ENCODE measurements at regions not wholly inside any gene's neighbourhood (a gene's known extent, or its start where the extent isn't known, plus 50 kb on each side); places are given as distances from the start of the nearest gene placed in this dataset.
"Not testable (repeated sequence)": the region's sequence is repeated elsewhere in the genome, so short reads cannot be mapped to it uniquely, and the experiment has no call there.

DNA sequence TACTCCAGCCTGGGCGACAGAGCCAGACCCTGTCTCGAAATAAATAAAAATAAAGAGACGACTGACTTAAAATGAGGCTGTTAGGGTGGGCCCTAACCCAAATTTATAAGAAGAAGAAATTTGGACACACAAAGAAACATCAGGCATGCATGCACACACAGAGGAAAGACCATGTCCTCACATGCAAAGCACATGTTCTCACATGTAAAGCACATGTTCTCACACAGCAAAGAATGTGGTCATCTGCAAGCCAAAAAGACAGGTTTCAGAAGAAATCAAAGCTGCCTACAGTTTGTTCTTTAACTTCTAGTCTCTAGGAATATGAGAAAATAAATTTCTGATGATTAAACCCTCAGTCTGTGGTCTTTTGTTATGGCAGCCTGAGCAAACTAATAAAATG is 132.3 kb upstream of the CRIM1 start:
- no peak for DNase-seq

DNA sequence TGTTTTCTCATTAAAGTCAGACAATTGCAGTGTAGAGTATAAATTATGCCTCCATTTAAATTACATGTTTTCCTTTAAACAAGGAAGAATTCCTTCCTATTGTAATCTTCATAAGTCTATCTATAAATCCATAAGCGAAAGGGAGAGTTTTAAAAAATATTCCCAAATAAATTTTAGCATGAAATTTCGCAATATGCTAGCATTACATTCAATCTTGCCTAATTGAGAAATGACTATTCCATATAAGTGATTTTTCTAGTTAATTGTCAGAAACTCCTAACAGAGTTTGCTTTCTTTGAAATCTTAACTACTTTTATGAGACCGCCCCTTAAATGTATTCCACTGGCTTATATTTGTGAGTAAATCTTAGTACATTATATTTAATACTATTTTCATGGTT is 133.1 kb upstream of the CRIM1 start:
- no peak for DNase-seq

DNA sequence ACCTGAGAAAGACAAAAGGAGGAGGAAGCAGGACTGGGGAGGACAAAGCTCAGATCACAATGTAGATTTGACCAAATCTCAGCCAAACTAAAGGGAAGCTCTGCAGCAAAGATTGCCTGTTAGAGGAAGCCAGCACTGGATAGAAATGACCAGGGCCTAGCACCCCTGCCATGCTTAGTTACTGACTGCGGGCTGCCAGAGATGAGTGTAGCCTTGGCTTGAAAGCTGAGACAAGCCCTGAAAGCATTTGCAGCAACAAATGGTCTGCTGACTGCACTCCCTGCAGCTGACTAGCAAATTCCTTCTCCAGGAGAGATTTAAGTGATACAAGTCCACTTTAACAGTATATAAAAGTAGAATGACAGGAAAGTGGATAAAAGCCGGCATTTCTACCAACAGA is 140.9 kb upstream of the CRIM1 start:
- DNase-seq = no peak

DNA sequence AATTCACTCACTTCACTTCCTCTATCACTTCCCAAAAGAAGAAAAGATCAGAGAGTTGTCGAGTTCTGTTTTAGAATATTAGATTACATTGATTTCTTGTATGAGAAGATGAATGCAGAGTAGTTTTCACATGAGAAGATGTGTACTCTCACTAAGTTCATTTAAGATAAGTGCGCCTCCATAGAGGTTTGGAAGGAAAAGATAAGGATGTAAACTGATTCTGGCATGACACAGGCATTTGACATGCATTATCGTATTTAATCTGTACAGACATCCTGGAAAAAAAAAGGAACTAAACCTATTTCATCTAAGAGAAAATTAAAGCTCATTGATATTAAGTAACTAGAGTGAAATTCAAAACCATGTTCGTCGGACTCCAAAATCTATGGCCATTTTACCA is 152.2 kb upstream of the CRIM1 start:
- no peak for DNase-seq

DNA sequence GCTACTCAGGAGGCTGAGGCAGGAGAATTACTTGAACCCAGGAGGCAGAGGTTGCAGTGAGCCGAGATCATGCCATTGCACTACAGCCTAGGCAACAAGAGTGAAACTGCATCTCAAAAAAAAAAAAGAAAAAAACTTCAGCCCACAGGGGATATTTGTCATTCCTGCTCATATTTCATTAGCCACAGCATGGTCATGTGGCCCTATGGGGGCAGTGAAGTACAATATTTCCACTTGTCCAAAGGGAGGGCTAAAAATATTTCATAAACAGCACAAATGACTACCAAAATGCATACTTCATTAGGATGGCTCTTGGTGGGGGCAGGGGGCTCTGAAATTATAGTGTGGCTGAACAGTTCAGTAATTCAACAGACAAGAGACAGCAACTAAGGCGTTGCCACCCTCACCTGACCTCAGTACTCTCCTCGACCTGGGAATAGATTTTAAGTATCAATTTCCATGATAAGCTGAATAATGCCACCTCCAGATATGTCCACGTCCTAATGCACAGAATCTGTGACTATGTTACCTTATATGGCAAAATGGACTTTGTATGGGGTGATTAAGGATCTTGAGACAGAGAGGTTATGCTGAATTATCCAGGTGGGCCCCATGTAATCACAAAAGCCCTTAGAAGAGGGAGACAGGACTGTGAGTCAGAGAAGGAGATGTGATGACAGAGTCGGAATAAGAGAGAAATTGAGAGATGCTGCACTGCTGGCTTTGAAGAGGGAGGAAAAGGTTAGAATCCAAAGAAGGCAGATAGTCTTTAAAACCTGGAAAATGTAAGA is 158.2 kb upstream of the CRIM1 start:
- no peak for DNase-seq

DNA sequence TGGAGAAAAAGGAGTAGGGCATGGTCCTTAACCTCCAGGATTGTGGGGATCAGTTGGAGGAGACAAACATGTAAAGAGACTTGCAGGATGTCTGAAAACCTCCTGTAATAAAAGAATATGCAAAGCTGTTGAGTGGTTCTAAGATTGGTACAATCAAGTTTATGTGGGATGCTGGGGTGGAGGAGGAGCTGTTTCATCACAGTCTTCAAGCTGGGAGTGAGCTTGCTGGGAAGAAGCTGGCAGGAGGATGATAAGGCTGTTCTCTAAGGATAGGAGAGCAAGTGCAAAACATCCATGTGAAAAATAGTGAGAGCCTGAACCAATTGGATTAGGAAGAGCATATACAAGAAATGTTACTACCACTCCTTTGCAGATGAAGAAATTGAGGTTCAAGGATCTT is 161.9 kb upstream of the CRIM1 start:
- DNase-seq = no peak

DNA sequence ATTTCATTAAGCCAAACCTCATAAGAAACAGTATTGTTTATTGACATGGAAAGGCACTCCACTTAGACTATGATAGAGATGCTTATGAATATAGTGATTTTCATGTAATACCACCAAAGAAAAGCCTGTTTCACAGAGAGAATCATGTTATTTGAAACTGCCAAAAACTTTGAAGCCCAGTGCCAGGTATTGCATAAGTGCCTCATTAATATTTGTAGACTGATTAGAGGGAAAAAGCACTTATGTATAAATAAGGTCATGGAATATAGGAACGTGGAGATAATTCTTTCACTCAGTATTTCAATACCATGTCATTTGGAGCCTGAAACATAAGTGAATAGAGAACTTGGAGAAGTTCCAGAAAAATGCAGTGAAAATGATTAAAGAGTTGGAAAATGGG is 162.6 kb upstream of the CRIM1 start:
- no peak for DNase-seq

DNA sequence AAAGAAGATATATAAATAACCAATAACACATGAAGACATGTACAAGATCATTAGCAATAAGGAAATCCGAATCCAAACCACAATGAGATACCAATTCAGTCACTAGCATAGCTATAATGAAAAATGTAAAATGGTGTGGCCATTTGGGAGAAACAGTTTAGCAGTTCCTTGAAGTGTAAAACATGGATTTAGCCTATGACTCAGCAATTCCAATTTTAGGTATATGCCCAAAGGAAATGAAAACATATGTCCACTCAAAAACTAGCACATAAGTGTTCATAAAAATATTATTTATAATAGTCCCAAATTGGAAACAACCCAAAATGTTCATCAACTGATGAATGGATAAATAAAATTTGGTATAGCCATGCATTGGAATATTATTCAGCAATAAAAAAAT is 165.5 kb upstream of the CRIM1 start:
- DNase-seq = no peak

DNA sequence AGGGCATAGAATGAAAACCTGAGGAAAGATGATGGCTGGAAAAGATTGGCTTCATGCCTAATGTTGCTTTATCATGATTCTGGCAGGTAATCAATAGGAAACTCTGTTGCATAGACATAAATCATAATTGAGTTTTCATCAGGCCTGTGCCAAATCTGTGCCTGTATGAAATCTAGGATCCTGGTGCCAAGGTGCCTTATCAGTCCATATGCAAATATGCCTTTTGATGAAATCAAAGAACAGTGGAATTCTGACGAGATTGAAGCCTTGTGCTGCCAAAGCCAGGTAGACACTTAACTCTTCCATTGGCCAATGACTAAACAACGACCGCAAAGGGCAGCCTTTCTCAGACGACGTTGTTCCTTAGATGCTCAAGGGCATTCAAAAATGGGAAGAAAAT is 170.0 kb upstream of the CRIM1 start:
- no peak for DNase-seq

DNA sequence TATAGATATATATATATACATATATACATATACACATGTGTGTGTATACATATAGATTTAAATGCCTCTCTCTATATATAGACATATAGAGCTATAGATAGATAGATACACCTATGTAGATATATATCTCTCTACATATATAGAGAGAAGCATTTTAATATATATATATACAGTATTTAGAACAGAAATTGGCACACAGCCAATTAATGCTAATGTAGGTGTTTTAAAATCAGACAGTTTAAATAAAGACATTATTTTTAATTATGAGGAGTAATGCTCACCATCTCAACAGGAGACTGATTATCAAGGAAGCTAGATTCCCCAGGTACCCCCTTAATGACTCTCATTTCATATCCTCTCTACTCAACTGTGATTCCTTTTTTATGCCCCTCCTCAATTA is 170.7 kb upstream of the CRIM1 start:
- DNase-seq = no peak

DNA sequence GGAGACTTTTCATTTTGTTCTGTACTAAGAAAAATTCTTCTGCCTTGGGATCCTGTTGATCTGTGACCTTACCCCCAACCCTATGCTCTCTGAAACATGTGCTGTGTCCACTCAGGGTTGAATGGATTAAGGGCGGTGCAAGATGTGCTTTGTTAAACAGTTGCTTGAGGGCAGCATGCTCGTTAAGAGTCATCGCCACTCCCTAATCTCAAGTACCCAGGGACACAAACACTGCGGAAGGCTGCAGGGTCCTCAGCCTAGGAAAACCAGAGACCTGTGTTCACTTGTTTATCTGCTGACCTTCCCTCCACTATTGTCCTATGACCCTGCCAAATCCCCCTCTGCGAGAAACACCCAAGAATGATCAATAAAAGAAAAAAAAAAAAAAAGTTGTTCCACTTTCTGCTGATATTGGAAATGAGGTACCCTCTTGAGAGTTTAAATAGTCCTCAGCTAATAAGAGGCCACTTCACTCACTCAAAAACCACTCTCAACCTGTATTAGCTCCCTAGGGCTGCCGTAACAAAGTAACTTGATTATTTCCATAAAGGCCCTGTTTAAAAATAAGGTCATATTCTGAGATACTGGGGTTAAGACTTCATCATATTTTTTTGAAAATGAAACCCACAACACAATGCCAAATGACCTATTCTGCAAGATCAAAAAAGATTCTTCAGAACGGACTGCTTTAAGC is 174.6 kb upstream of the CRIM1 start:
- not testable (repeated sequence) for DNase-seq

DNA sequence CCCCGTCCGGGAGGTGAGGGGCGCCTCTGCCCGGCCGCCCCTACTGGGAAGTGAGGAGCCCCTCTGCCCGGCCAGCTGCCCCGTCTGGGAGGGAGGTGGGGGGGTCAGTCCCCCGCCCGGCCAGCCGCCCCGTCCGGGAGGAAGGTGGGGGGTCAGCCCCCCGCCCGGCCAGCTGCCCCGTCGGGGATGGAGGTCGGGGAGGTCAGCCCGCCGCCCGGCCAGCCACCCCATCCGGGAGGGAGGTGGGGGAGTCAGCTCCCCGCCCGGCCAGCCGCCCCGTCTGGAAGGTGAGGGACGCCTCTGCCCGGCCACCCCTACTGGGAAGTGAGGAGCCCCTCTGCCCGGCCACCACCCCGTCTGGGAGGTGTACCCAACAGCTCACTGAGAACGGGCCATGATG is 175.3 kb upstream of the CRIM1 start:
- DNase-seq = not testable (repeated sequence)

DNA sequence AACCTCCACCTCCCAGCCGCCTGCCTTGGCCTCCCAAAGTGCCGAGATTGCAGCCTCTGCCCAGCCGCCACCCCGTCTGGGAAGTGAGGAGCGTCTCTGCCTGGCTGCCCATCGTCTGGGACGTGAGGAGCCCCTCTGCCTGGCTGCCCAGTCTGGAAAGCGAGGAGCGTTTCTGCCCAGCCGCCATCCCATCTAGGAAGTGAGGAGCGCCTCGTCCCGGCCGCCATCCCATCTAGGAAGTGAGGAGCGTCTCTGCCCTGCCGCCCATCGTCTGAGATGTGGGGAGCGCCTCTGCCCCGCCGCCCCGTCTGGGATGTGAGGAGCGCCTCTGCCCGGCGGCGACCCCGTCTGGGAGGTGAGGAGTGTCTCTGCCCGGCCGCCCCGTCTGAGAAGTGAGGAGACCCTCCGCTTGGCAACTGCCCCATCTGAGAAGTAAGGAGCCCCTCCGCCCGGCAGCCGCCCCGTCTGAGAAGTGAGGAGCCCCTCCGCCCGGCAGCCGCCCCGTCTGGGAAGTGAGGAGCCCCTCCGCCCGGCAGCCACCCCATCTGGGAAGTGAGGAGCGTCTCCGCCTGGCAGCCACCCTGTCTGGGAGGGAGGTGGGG is 175.8 kb upstream of the CRIM1 start:
- not testable (repeated sequence) for DNase-seq

DNA sequence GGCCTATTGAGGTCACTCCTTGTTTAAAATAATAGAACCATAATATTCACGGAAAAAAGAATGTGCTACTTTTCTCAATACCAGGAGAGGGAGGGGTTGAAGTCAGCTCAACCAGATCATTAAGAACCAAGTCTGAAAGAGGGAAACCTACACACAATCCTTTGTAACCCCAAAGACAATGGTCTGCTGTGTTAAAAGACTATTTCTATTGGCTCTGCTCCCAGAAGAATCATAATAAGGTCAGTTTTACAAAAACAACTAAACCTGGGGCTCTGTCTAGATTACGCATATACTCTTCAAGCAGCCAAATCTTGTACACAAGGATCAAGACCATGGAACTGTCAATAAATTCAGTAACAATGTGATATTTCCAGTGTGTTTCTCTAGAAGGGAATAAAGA is 177.2 kb upstream of the CRIM1 start:
- DNase-seq = no peak

DNA sequence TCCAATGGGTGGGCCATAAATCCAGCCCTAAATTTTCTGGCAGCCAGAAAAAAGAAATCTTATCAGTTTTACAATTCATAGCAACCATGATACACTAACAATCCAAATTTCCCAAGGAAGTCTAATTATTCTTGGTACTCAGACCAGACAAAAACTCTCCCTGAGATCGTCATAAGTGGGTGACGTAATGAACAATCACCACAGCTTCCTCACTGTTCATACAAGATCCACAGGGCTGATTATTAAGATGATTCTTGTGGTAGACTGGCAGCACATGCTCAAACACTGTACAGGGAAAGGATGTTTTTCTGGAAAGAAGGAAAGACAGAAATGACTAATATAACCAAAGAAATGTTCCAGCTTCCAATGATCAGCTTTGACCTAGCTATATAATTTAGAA is 178.3 kb upstream of the CRIM1 start:
- DNase-seq = no peak

DNA sequence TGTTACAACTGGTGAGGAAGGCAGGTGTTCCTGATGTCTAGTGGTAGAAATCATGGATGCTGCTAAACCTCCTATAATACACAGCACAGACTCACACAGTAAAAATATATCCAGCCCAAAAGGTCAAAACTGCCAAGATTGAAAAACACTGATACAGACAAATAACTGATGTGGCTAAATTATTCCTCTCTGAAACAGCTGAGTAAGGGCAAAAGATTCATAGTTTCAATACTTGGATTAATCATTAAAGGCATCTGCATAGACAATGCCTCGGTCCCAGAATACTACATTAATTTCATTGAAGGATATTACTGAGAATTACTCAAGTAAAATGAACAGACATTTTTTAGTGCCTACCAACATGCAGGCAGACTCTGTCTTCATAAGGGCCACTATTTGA is 180.7 kb upstream of the CRIM1 start:
- no peak for DNase-seq

DNA sequence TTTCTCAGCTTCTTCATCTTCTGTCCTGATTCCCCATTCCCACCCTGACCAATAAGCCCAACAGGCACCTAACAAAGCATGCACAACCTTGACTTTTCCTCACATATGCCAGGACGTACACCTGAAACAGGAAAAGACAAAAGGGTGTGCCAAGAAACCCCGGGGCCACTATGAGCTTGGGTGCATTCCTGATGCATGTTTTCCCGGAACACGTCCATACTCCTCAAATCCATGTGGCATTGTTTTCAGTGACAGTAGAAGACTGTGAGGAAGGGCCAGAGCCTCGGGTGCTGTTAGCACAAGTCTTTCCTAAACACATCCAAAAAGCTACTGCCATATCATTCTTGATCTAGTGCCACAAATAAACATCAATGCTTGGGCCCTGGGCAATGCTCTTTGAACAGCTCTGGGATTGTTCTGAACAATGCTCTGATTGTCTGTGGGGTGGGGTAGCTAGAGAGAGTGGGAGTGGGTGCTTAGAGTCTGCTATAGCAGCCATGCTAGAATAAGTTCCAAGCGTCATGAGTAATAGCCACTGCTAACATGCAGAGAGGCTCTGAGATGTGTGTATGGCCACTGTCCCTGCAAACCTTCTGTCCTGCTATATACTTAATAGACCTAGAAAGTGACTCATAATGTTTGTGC is 181.7 kb upstream of the CRIM1 start:
- no peak for DNase-seq

DNA sequence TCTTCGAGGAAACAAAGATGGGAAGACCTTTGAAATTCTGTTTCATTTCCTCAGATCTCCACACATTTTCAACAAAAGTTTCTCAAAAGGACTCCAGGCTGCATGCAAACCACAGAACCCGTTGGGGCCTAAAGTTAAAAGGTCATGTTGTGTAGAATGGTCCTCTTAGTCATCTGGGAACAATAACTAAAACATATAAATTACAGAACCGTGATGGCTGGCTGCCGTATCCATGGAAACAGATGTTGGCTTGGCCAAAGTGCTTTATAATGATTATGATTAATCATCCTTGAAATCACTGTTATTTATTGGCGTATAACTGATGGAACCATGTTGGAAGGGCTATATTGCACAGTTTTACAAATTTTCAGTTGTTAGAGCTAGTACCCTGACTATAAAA is 182.8 kb upstream of the CRIM1 start:
- no peak for DNase-seq

DNA sequence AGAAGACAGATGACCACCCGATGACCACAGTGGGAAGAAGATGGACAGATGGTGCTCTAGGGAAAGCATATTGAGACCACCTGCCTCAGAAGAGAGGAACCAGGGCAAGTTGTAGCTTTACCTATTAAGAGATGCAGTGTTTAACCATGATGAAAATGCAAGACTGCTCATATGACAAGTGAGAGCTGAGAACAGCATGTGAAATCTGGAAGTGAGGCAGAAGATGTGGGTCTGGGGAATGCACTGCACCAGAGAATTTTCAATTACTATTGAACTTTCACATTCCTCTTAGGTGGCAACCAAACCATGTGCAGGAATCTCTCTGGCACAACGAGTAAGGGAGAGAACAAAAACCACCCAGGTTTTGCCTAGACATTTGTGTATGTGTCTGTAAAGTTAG is 184.8 kb upstream of the CRIM1 start:
- DNase-seq = no peak

DNA sequence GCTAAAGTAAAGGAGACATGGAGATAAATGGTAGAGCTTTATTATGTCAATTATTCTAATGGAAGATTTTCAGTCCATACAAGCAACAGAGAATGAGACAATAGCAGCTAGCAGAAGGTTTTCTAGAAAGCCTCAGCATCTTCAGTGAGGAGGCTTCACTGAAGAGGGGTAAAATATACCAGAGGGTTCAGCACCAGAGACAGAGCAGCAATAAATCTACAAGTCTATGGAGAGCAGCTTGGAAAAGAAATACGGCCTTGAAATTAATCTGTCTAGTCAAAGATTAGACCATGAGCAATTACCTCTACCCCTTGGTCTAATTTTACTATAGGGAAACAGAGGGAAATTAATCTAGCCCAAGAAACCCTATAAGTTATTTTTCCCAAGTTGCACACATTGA is 185.7 kb upstream of the CRIM1 start:
- DNase-seq = no peak

DNA sequence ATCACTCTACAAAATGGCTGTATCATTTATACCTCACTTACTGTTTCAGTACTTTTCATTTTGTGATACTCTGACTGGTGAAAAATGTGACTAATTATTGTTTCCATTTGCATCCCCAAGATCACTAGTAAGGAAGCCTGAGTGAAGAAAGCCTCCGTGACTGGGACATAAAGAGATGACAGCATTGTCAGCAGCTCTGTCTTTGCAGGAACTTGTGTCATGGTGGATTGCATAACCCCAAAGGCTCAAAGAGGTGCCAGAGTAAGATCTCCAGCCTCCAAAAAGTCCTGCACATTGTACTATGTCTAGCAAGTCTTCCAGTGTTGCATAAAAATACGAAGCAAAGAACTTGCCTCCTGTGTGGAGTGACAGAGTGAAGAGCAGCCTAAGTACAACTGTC is 187.5 kb upstream of the CRIM1 start:
- DNase-seq = no peak

DNA sequence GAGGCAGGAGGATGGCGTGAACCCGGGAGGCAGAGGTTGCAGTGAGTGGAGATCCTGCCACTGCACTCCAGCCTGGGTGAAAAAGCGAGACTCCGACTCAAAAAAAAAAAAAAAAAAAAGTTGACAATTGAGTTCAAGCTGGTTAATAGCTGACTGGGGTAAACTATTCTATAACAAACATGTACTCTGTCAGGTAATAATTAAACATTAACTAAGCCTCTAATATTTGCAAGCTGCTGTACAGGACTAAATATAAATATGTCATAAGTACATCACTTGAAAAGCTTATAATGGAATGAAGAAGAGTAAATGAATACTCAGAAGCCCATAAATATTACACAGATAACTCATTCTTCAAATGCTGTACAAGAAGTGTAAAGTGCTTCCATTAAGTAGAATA is 190.4 kb upstream of the CRIM1 start:
- no peak for DNase-seq

DNA sequence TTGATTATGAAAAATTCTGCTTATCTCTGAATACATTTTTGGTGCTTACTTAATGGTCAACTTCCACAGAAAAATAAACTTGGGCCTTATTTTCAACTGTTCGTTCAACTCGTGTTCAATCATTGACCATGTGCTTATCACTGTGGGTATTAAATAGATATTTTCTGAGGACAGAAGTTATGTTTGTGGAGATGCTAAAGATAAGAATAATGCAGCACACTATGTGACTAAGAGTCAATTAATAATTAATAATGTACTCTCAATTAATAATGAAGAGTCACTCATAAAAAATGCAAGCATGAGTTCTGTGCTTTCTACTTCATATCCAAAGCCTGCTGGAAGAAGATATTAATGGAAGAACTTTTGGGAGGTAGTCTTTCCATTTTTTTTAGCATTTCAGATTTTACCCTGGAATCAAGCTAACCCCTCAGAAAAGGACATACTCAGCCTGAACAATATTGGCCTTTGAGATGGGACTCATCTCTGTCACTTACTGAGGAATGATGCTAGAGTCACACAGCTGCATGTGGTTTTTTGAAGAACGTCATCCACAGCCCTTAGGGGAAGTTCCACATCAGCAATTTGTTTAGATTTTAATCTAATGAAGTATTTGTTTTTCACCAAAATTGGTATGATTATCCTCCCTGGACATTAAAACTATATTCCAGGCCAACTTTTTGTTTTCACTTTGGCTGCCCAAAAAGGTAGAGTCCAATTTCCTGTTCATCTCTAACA is 191.9 kb upstream of the CRIM1 start:
- no peak for DNase-seq
